NCI-H1694 (cell line): ENCODE measurements at regions not wholly inside any gene's neighbourhood (a gene's known extent, or its start where the extent isn't known, plus 50 kb on each side); places are given as distances from the start of the nearest gene placed in this dataset.
"Not testable (repeated sequence)": the region's sequence is repeated elsewhere in the genome, so short reads cannot be mapped to it uniquely, and the experiment has no call there.

Experiments used
- DNase-seq: peaks from one replicate; lab custom pipeline; 2025; lab: John Stamatoyannopoulos, UW

GRCh38 chr5:121640298-121640697 is 211.4 kb upstream of the FTMT start:
- DNase-seq = peak; percentile 7

GRCh38 chr5:121658221-121658620 is 193.5 kb upstream of the FTMT start:
- no peak for DNase-seq

- no peak for DNase-seq
These were observed 191.5 kb upstream of the FTMT start for GRCh38 chr5:121660142-121660541.

GRCh38 chr5:121665542-121665941 is 186.1 kb upstream of the FTMT start:
- DNase-seq = not testable (repeated sequence)

- DNase-seq = no peak
These were observed 184.4 kb upstream of the FTMT start for GRCh38 chr5:121667292-121667691.

- DNase-seq = no peak
These were observed 183.0 kb upstream of the FTMT start for GRCh38 chr5:121668635-121669034.

- no peak for DNase-seq
These were observed 180.1 kb upstream of the FTMT start for GRCh38 chr5:121671624-121672023.

GRCh38 chr5:121675924-121676323 is 175.8 kb upstream of the FTMT start:
- no peak for DNase-seq

GRCh38 chr5:121681229-121681855 is 170.3 kb upstream of the FTMT start:
- DNase-seq = no peak

- DNase-seq = no peak
These were observed 163.6 kb upstream of the FTMT start for GRCh38 chr5:121688126-121688525.

- DNase-seq = no peak
These were observed 162.9 kb upstream of the FTMT start for GRCh38 chr5:121688781-121689180.

GRCh38 chr5:121691478-121691877 is 160.2 kb upstream of the FTMT start:
- no peak for DNase-seq

GRCh38 chr5:121692158-121692557 is 159.5 kb upstream of the FTMT start:
- no peak for DNase-seq

GRCh38 chr5:121693864-121694263 is 157.8 kb upstream of the FTMT start:
- DNase-seq = no peak

GRCh38 chr5:121695307-121695706 is 156.4 kb upstream of the FTMT start:
- no peak for DNase-seq

GRCh38 chr5:121698690-121699089 is 153.0 kb upstream of the FTMT start:
- no peak for DNase-seq

GRCh38 chr5:121701731-121702130 is 150.0 kb upstream of the FTMT start:
- DNase-seq = no peak

GRCh38 chr5:121702682-121703081 is 149.0 kb upstream of the FTMT start:
- no peak for DNase-seq

- DNase-seq = no peak
These were observed 147.4 kb upstream of the FTMT start for GRCh38 chr5:121704291-121704690.

GRCh38 chr5:121706686-121707085 is 145.0 kb upstream of the FTMT start:
- DNase-seq = no peak

- DNase-seq = no peak
These were observed 144.5 kb upstream of the FTMT start for GRCh38 chr5:121707178-121707577.

GRCh38 chr5:121711416-121711815 is 140.3 kb upstream of the FTMT start:
- no peak for DNase-seq

- no peak for DNase-seq
These were observed 132.4 kb upstream of the FTMT start for GRCh38 chr5:121719255-121719654.

- DNase-seq = no peak
These were observed 126.2 kb upstream of the FTMT start for GRCh38 chr5:121725450-121725849.

GRCh38 chr5:121726991-121727390 is 124.7 kb upstream of the FTMT start:
- DNase-seq = no peak
